DOHH2 (cell line): ENCODE measurements at regions not wholly inside any gene's neighbourhood (a gene's known extent, or its start where the extent isn't known, plus 50 kb on each side); places are given as distances from the start of the nearest gene placed in this dataset.

Experiments used
- H3F3A ChIP-seq: fragments of 200-600 bp; sonication (generic), shearing (Covaris generic); 2 replicates; pipeline ENCODE4 v1.6.0; 2016; ENCODE audit warnings: antibody characterized with exemption, mild to moderate bottlenecking; ENCODE audit not compliant: control insufficient read depth, insufficient read depth
- H3K27ac ChIP-seq: fragments of 200-600 bp; sonication (generic); 2 replicates; pipeline ENCODE4 v1.5.1; 2014; ENCODE audit warnings: low read depth, mild to moderate bottlenecking, low read length, moderate library complexity
- H3K27me3 ChIP-seq: fragments of 200-600 bp; sonication (generic); 2 replicates; pipeline ENCODE4 v1.6.1; 2014; ENCODE audit warnings: mild to moderate bottlenecking, low read length, mixed read lengths; ENCODE audit not compliant: control insufficient read depth
- H3K36me3 ChIP-seq: fragments of 200-600 bp; sonication (generic); 2 replicates; pipeline ENCODE4 v1.6.1; 2014; ENCODE audit warnings: mild to moderate bottlenecking, low read length, moderate library complexity, mixed read lengths; ENCODE audit not compliant: control insufficient read depth
- H3K4me1 ChIP-seq: fragments of 200-600 bp; sonication (generic); 2 replicates; pipeline ENCODE4 v1.6.1; 2014; ENCODE audit warnings: mild to moderate bottlenecking, low read length, mixed read lengths; ENCODE audit not compliant: control insufficient read depth
- H3K4me2 ChIP-seq: fragments of 200-600 bp; sonication (generic); 2 replicates; pipeline ENCODE4 v1.6.0; 2014; ENCODE audit warnings: mild to moderate bottlenecking, low read length, moderate library complexity
- H3K4me3 ChIP-seq: fragments of 200-600 bp; sonication (generic); 2 replicates; pipeline ENCODE4 v1.5.1; 2014; ENCODE audit warnings: mild to moderate bottlenecking, low read length, mixed read lengths
- H3K79me2 ChIP-seq: fragments of 200-600 bp; sonication (generic); 2 replicates; pipeline ENCODE4 v1.6.1; 2014; ENCODE audit warnings: mild to moderate bottlenecking, low read length, mixed read lengths; ENCODE audit not compliant: control insufficient read depth
- H3K9me2 ChIP-seq: fragments of 200-600 bp; sonication (generic); replicated peaks from 2 replicates; pipeline ENCODE4 v1.6.1; 2014; ENCODE audit warnings: mild to moderate bottlenecking, low read length, mixed read lengths; ENCODE audit not compliant: control insufficient read depth
- H3K9me3 ChIP-seq: fragments of 200-600 bp; sonication (generic); 2 replicates; pipeline ENCODE4 v1.6.1; 2014; ENCODE audit warnings: antibody characterized with exemption, low read length, mixed read lengths; ENCODE audit not compliant: control insufficient read depth, insufficient read depth
- H4K20me1 ChIP-seq: fragments of 200-600 bp; sonication (generic); 2 replicates; pipeline ENCODE4 v1.6.0; 2014; ENCODE audit warnings: low read depth, mild to moderate bottlenecking, antibody characterized with exemption, low read length, moderate library complexity; ENCODE audit not compliant: control insufficient read depth, insufficient read depth
- EZH2phosphoT487 ChIP-seq: fragments of 200-600 bp; sonication (generic); IDR thresholded peaks from 2 replicates; pipeline ENCODE4 v1.6.1; 2017; ENCODE audit warnings: borderline replicate concordance, mild to moderate bottlenecking, antibody characterized with exemption, low read length, moderate library complexity, mixed read lengths
- TF ChIP-seq, protein P1 (sequence below): fragments of 200-600 bp; sonication (generic); IDR thresholded peaks from one replicate; pipeline ENCODE4 v1.5.1; 2014; ENCODE audit warnings: antibody characterized with exemption, mild to moderate bottlenecking, low read depth, low read length; ENCODE audit not compliant: poor library complexity, severe bottlenecking

DNA sequence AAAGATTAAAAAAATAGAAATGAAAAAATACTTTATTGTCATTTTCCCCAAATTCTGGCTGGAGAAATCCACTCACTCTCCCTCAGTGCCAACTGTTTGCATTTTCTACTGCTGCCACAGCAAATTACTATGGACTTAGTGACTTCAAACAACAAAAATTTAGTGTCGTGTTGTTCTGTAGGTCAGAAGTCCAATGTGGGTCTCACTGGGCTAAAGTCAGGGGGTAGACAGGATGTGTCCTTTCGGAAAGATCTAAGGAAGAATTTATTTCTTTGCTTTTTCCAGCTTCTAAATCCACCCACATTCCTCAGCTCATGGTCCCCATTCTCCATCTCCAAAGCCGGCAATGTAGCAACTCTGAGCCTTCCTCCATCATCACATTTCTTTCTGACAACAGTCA, 453.3 kb downstream of the KIF16B start:
- H3K36me3 ChIP-seq: no peaks in the 10 kb centered on the region
- H3K4me3 ChIP-seq: no peak overlapping the region
- no peaks in the 10 kb centered on the region; the same call in 1 of the 2 replicates for H3K9me2 ChIP-seq
- H3K4me1 ChIP-seq: no peaks in the 10 kb centered on the region
- no peaks in the 10 kb centered on the region for H3F3A ChIP-seq
- no peak overlapping the region for H3K27ac ChIP-seq
- no peaks in the 10 kb centered on the region for H4K20me1 ChIP-seq
- H3K79me2 ChIP-seq: no peaks in the 10 kb centered on the region
- TF ChIP-seq, protein P1, sequence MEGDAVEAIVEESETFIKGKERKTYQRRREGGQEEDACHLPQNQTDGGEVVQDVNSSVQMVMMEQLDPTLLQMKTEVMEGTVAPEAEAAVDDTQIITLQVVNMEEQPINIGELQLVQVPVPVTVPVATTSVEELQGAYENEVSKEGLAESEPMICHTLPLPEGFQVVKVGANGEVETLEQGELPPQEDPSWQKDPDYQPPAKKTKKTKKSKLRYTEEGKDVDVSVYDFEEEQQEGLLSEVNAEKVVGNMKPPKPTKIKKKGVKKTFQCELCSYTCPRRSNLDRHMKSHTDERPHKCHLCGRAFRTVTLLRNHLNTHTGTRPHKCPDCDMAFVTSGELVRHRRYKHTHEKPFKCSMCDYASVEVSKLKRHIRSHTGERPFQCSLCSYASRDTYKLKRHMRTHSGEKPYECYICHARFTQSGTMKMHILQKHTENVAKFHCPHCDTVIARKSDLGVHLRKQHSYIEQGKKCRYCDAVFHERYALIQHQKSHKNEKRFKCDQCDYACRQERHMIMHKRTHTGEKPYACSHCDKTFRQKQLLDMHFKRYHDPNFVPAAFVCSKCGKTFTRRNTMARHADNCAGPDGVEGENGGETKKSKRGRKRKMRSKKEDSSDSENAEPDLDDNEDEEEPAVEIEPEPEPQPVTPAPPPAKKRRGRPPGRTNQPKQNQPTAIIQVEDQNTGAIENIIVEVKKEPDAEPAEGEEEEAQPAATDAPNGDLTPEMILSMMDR: no peak
- TF ChIP-seq EZH2phosphoT487: no peak
- H3K4me2 ChIP-seq: no peak overlapping the region
- no peaks in the 10 kb centered on the region for H3K27me3 ChIP-seq
- no peaks in the 10 kb centered on the region for H3K9me3 ChIP-seq

DNA sequence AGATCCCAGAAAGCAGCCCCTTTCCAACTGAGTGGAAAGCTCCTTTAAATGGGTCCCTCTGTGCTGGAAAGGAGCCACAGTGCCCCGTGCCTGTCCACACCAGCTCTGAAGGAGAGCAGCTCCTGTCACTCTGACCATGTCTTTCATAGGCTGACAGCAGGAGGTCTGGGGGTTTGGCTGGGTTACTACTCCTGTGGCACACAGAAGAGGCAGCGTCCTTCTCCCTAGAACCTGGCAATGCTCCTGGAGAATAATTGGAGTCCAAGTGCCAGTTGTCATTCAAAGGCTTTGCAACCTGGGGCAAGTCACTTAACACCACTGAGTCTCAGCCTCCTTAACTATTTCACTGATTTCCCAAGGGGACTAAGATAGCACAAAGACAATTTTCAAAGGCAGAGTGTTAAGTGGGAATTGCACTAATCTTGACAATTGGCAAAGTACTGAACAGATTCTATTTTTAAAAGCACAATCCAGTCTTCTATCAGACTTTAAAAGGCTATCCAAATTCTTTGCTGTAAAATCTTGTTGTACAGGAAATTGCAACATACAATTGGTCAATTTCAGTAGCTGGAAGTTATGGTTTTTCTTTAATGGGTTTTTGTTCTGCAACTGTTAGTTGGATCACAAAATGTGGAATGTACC, 457.2 kb downstream of the KIF16B start:
- Histone ChIP-seq H3K9me2 (no peaks in the 10 kb centered on the region; the same call in 1 of the 2 replicates), H3K36me3 (no peaks in the 10 kb centered on the region), H3K27ac (no peak overlapping the region), H3K9me3 (no peaks in the 10 kb centered on the region), H3K79me2 (no peaks in the 10 kb centered on the region), H3K27me3 (no peaks in the 10 kb centered on the region), H4K20me1 (no peaks in the 10 kb centered on the region), H3K4me3 (no peak overlapping the region), H3K4me2 (no peak overlapping the region), H3K4me1 (peaks cover 16% of the 10 kb centered on the region), H3F3A (no peaks in the 10 kb centered on the region)
- TF ChIP-seq, protein P1: no peak
- no peak for TF ChIP-seq EZH2phosphoT487

DNA sequence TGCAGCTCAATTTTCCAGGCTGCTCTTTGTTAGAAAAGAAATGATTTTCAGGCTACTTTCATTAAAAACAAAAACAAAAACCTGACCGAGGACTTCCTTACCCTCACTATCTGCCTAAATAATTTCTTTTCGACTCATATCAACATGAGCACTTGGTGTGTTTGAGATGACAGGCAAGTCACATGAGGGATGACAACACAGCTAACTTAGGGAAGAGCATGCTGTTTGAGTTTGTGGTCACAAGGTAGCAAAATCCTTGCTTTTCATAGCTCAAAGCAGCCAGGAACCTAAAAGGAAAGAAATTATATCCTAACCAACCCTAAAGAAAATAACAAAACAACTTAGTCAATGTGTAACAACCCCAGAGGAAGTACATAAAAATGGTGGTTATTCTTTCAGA, 459.5 kb downstream of the KIF16B start:
- H4K20me1 ChIP-seq: no peaks in the 10 kb centered on the region
- no peaks in the 10 kb centered on the region for H3K79me2 ChIP-seq
- no peaks in the 10 kb centered on the region for H3K36me3 ChIP-seq
- H3K27me3 ChIP-seq: no peaks in the 10 kb centered on the region
- H3K9me2 ChIP-seq: no peaks in the 10 kb centered on the region; the same call in 1 of the 2 replicates
- no peaks in the 10 kb centered on the region for H3K9me3 ChIP-seq
- TF ChIP-seq EZH2phosphoT487: no peak
- TF ChIP-seq, protein P1: no peak
- peaks cover 16% of the 10 kb centered on the region for H3K4me1 ChIP-seq
- H3F3A ChIP-seq: no peaks in the 10 kb centered on the region
- H3K4me3 ChIP-seq: no peak overlapping the region
- H3K4me2 ChIP-seq: no peak overlapping the region
- no peak overlapping the region for H3K27ac ChIP-seq
